Breast epithelium (tissue), 3 donors: ENCODE measurements at regions not wholly inside any gene's neighbourhood (a gene's known extent, or its start where the extent isn't known, plus 50 kb on each side); places are given as distances from the start of the nearest gene placed in this dataset.

ENCODE experiments used
- POLR2A ChIP-seq: fragments of 450-650 bp; IDR thresholded peaks from one replicate; pipeline ENCODE4 v1.6.1; 2016; ENCODE audit warnings: antibody characterized with exemption, mild to moderate bottlenecking, moderate library complexity
- TF ChIP-seq, protein P1 (sequence below), 3 donors: fragments of 450-650 bp; IDR thresholded peaks; one replicate each; pipeline ENCODE4 v1.5.1; 2016 to 2017; ENCODE audit warnings: antibody characterized with exemption in 3 of 3, mild to moderate bottlenecking in 3 of 3, moderate library complexity in 3 of 3

DNA sequence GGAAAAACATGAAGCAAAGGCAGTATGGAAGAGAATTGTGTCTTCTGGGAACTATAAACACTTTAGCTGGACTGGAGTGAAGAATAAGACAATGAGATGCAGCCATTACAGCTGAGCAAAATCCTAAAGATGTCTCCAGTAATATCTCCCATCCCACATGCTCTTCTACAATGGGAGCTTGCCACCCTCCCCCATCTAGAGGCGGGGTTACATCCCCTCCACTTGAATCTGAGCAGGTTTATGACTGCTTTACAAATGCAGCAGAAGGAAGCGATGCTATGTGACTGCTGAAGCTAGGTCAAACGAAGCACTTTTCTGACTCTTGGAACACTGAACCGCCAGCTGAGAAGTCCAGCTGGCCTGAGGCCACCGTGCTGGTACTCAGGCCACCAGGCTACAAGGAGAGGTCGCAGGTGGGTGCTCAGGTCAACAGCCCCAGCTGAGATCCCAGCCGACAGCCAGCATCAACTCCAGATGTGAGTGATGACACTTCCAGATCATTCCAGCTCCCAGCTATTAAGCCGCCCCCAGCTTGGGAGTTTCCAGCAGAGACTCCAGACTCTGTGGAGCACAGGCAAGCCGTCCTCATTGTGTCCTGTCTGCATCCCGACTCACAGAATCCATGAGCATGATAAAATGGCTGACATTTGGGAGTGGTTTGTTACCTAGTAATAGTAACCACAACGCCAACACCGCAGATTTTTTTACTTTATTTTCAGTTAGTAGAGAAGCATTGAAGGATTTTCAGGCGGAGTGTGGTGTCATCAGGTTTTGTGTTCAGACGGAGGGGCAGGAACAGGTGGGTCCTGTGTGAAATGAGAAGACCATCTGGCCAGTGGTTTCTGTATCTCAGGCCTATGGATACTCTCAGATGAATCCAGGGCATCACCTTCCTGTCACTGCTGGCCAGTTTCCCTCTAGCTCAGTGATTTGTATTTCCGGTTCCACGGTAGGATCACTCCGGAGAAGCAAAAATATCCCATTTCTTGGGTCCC lies 89.3 kb downstream of the NPY start:
- TF ChIP-seq, protein P1, sequence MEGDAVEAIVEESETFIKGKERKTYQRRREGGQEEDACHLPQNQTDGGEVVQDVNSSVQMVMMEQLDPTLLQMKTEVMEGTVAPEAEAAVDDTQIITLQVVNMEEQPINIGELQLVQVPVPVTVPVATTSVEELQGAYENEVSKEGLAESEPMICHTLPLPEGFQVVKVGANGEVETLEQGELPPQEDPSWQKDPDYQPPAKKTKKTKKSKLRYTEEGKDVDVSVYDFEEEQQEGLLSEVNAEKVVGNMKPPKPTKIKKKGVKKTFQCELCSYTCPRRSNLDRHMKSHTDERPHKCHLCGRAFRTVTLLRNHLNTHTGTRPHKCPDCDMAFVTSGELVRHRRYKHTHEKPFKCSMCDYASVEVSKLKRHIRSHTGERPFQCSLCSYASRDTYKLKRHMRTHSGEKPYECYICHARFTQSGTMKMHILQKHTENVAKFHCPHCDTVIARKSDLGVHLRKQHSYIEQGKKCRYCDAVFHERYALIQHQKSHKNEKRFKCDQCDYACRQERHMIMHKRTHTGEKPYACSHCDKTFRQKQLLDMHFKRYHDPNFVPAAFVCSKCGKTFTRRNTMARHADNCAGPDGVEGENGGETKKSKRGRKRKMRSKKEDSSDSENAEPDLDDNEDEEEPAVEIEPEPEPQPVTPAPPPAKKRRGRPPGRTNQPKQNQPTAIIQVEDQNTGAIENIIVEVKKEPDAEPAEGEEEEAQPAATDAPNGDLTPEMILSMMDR (IDR thresholded peaks at IDR 0.05), result no peak
- TF ChIP-seq POLR2A, result no peak
